GM12874 (cell line): ENCODE measurements at regions not wholly inside any gene's neighbourhood (a gene's known extent, or its start where the extent isn't known, plus 50 kb on each side); places are given as distances from the start of the nearest gene placed in this dataset.

Experiments used
- CTCF ChIP-seq: IDR thresholded peaks from 2 replicates; pipeline ENCODE4 v1.5.1; 2011; ENCODE audit warnings: low read depth, mild to moderate bottlenecking, control low read depth, low read length, moderate library complexity; ENCODE audit not compliant: insufficient read depth

- TF ChIP-seq CTCF, result no peak
Measured at GRCh38 chr10:62473241-62473640, 99.1 kb downstream of the ZNF365 start.

GRCh38 chr10:62475551-62475950 is 101.4 kb downstream of the ZNF365 start:
- TF ChIP-seq CTCF, result no peak

DNA sequence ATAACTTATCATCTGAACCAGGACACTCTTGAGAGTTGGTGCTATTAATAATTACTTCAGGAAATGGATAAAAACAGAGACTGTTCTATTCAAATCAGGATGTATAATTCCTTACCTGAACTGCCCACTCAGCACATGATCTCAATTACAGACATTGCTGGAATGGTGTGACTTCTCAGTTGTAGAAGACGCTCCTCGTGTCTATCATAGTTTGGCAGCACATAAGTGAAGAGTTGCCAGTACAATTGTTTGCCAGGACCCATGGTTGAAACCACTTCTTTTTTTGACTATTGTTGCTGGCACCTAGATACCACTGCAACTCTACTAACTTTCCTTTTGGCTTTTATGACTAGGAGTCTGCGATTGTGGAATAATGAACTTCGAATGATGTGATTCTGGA is 105.4 kb downstream of the ZNF365 start:
- no peak for TF ChIP-seq CTCF

GRCh38 chr10:62480196-62480595 is 106.0 kb downstream of the ZNF365 start:
- no peak for TF ChIP-seq CTCF

DNA sequence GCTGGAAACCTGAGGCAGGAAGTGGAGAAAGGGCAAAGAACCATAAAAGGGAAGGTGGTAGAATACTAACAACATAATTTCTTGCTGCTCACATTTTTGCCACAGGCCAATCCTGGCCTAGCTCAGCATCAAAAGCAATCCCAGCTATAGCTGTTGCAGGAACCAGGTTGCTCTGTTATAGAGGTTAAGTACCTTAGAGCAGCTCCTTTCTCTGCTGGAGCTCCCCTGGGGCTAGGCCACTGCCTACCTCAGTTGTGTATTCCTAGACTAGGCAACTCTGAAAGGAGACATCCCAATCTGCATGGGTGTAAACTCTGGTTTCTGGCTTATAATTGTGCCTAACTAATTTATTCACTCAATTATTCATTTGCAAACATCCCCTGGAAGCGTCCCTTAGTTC is 108.4 kb downstream of the ZNF365 start:
- TF ChIP-seq CTCF, result no peak

DNA sequence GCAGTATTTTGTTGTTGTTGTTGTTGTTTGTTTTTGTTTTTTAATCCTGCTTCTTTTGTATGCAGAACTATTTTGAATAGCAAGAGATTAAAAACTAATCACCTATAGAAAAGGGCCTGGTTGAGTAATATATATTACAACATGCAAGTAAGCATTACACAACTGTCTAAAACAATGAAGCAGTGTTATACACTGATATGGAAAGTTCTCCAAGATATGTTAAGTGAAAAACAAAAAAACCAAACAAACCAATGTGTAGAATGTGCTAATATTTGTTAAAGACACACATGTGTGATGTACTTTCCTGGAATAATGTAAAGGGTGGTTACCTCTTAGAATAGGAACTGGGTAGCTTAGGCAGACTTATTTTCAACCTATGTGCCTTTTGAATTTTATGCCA is 117.4 kb downstream of the ZNF365 start:
- TF ChIP-seq CTCF, result no peak

DNA sequence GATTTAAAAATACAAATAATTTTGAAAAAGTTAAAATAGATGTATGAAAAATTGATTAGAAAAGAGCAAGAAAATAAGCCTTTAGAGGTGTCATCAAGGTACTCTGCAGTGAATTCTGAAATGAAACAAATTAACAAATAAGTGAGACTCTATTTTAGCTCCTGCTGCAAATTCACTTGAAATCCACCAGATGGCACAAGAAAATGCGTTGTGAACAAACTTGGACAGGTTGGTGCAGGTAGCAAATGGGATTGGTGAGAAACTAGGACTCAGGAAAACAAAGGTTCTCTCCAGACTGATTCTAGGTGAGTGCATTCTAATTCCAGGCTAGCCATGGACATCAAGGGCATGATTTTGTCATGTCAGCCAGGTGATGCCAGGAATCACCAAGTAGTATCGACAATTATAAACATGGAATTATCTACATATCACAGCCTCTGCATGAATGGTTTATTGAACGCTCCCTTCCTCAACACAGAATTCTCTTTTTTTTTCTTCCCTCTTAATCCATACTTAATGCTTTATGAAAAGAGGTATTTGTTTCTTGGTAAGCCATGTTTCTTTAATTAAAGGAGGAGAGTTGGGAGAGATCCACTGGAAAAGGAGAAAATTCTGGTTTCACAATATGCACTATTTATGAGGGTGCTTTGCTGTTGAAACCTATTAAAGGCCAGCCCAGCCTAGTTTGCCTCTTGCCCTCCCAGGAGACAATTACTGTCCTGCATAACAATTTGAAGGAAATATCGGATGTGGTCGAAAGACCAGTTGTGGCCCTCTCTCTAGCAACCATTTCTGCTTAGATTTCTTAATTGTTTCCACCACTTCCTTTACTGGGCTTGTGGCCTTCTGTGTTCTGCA is 118.1 kb downstream of the ZNF365 start:
- peak; percentile 58; the same call in 1 of the 2 replicates for TF ChIP-seq CTCF
